Spinal cord (tissue), 9 donors: ENCODE measurements at regions not wholly inside any gene's neighbourhood (a gene's known extent, or its start where the extent isn't known, plus 50 kb on each side); places are given as distances from the start of the nearest gene placed in this dataset.

Experiments used
- DNase-seq, 6 donors: peaks; one replicate each; pipeline versions ENCODE4 v3.0.0 to v3.0.0-alpha.2; 2013 to 2015; ENCODE audit warnings: low spot score in 6 of 6, low read depth in 4 of 6
- H3K27ac ChIP-seq: one replicate; pipeline ENCODE4 v1.5.1; 2013; ENCODE audit warnings: low read depth, low read length, control low read depth
- H3K27me3 ChIP-seq: one replicate; pipeline ENCODE4 v1.6.1; 2013; ENCODE audit warnings: low read length; ENCODE audit not compliant: control insufficient read depth, insufficient read depth
- H3K36me3 ChIP-seq: one replicate; pipeline ENCODE4 v1.6.1; 2013; ENCODE audit warnings: low read length; ENCODE audit not compliant: control insufficient read depth, insufficient read depth
- H3K4me1 ChIP-seq: one replicate; pipeline ENCODE4 v1.6.1; 2013; ENCODE audit warnings: low read length; ENCODE audit not compliant: control insufficient read depth, insufficient read depth
- H3K4me3 ChIP-seq: one replicate; pipeline ENCODE4 v1.5.1; 2013; ENCODE audit warnings: low read depth, low read length, control low read depth
- H3K9me3 ChIP-seq: one replicate; pipeline ENCODE4 v1.6.1; 2013; ENCODE audit warnings: low read length; ENCODE audit not compliant: control insufficient read depth, insufficient read depth
- WGBS: methylation state at CpG from one replicate; pipeline ENCODE4 v1.1.5; 2013; ENCODE audit warnings: missing lambda C conversion rate; ENCODE audit not compliant: insufficient coverage; 5-methylcytosine and 5-hydroxymethylcytosine counted together
- donor health status: healthy.

DNA sequence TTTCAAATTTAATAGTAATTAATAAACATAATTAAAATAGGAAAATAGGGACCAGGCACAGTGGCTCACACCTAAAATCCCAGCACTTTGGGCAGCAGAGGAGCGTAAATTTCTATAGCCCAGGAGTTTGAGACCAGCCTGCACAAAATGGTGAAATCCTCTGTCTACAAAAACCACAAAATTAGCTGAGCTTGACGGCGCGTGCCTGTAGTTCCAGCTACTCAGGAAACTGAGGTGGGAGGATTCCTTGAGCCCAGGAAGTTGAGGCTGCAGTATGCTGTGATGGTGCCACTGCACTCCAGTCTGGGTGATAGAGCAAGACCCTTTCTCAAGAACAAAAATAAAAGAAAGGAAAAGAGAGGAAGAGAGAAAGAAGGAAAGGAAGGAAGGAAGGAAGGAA is 1387.0 kb upstream of the ADGRB3 start:
- no peaks in the 10 kb centered on the region for H3K27me3 ChIP-seq
- H3K4me1 ChIP-seq, result no peaks in the 10 kb centered on the region
- H3K9me3 ChIP-seq, result no peaks in the 10 kb centered on the region
- no peak overlapping the region for H3K4me3 ChIP-seq
- no peak for DNase-seq
- no peaks in the 10 kb centered on the region for H3K36me3 ChIP-seq
- H3K27ac ChIP-seq, result no peak overlapping the region
- no CpG with 5 or more reads among the region's 4 CpGs for WGBS

DNA sequence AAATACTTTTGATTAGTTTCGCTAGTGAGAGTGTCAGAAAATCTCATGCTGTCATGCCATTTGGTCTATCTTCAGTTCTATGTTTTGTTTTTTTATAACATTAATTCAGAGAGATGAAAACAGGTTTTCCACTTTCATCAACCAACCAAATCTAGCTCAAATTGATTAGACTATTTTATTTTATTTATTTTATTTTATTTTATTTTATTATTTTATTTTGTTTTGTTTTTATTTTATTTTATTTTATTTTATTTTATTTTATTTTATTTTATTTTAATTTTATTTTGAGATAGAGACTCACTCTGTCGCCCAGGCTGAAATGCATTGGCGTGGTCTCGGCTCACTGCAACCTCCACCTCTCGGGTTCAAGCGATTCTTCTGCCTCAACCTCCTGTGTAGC is 1391.0 kb upstream of the ADGRB3 start:
- H3K4me1 ChIP-seq, result no peaks in the 10 kb centered on the region
- DNase-seq, result no peak
- WGBS, result 87% methylated on average over 3 of the region's 6 CpGs
- no peak overlapping the region for H3K27ac ChIP-seq
- no peaks in the 10 kb centered on the region for H3K36me3 ChIP-seq
- H3K27me3 ChIP-seq, result no peaks in the 10 kb centered on the region
- no peaks in the 10 kb centered on the region for H3K9me3 ChIP-seq
- H3K4me3 ChIP-seq, result no peak overlapping the region

DNA sequence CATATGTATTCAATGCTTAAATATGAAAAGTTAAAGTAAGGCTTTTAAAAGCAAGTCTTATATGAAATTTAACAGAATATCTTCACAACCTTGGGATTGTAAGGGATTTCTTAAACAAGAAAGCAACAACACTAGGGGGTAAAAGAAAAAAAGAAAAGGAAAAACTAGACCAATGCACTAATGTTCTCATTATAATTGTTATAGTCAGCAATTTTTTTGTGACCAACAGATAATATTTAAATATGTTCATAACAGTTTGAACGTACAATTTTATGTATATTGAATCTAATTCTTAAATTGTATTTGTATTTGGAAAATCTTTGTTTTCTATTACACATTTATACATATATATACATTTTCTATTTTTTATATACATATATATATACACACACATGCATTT is 1397.8 kb upstream of the ADGRB3 start:
- Histone ChIP-seq H3K36me3 (no peaks in the 10 kb centered on the region), H3K4me3 (no peak overlapping the region), H3K27me3 (no peaks in the 10 kb centered on the region), H3K4me1 (no peaks in the 10 kb centered on the region), H3K9me3 (no peaks in the 10 kb centered on the region), H3K27ac (no peak overlapping the region)
- no CpG with 5 or more reads among the region's 1 CpG for WGBS
- DNase-seq, result no peak

DNA sequence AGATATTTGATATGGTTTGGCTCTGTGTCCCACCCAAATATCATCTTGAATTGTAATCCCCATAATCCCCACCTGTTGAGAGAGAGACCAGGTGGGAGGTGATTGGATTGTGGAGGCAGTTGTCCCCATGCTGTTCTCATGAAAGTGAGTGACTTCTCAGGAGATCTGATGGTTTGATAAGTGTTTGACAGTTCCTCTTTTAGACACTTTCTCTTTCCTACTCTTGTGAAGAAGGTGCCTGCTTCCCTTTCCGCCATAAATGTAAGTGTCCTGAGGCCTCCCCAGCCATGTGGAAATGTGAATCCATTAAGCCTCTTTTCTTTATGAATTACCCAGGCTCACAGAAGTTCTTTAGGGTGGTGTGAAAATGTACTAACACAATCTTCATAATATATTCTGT is 1404.0 kb upstream of the ADGRB3 start:
- Histone ChIP-seq H3K27me3 (no peaks in the 10 kb centered on the region), H3K4me1 (no peaks in the 10 kb centered on the region), H3K27ac (no peak overlapping the region), H3K36me3 (no peaks in the 10 kb centered on the region), H3K4me3 (no peak overlapping the region), H3K9me3 (no peaks in the 10 kb centered on the region)
- WGBS, result no CpG with 5 or more reads among the region's 1 CpG
- DNase-seq, result no peak

DNA sequence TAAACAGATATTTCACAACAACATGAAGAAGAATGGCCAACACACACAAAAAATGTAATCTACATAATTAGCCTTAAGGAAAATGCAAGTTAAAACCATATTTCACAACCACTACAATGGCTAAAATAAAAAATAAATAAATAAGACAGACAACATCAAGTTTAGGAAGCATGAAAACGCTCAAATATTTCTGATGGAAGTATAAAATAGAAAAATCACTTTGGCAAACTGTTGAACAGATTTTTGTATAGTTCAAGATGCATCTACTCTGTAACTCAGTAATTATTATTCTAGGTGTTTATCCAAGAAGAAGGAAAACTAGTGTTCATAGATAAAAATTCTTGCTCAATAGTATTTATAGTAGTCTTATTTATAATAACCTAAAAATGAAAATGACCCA is 1410.1 kb upstream of the ADGRB3 start:
- Histone ChIP-seq H3K9me3 (no peaks in the 10 kb centered on the region), H3K4me3 (no peak overlapping the region), H3K36me3 (no peaks in the 10 kb centered on the region), H3K27ac (no peak overlapping the region), H3K27me3 (no peaks in the 10 kb centered on the region), H3K4me1 (no peaks in the 10 kb centered on the region)
- no CpG with 5 or more reads among the region's 1 CpG for WGBS
- DNase-seq, result no peak

DNA sequence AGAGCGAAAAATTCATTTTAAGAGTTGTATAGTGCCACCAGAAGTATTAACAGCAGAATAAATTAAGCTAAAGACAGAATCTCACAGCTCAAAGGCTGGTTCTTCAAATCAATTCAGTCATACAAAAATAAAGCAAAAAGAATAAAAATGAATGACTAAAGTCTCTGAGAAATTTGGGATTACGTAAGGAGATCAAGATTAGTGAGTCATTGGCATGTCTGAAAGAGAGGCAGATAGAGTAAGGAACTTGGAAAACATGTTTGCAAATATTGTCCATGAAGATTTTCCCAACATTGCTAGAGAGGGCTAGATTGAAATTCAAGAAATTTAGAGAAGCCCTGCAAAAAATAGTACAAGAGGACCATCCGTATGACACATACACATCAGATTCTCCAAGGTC is 1413.9 kb upstream of the ADGRB3 start:
- no peaks in the 10 kb centered on the region for H3K4me1 ChIP-seq

DNA sequence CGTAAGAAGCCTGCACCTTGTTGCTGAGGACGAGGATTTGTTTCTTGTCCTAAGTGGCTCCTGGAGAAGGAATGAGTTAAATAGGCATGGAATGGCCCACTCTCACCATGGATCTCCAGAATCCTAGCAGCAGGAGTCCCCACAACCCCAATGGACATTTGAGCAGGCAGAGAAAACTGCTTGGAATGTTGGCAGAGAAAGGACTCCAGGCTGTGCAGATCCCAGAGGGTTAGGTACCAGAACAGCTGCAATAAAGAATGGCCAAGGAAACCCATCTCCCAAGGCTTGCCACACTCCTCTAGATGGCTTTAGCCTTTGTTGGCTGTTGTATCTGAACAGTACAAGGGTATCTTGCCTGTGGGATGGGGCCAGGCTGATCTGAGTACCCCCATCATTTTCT is 1415.7 kb upstream of the ADGRB3 start:
- DNase-seq, result no peak
- no peaks in the 10 kb centered on the region for H3K4me1 ChIP-seq
- no peaks in the 10 kb centered on the region for H3K36me3 ChIP-seq
- no peaks in the 10 kb centered on the region for H3K27me3 ChIP-seq
- no peak overlapping the region for H3K4me3 ChIP-seq
- no peak overlapping the region for H3K27ac ChIP-seq
- 100% methylated on average over 1 of the region's 2 CpGs for WGBS
- H3K9me3 ChIP-seq, result no peaks in the 10 kb centered on the region

More for the DNA sequence above, 1413.9 kb upstream of the ADGRB3 start:
- no peak overlapping the region for H3K4me3 ChIP-seq
- no peak for DNase-seq
- H3K9me3 ChIP-seq, result no peaks in the 10 kb centered on the region
- H3K36me3 ChIP-seq, result no peaks in the 10 kb centered on the region
- no peaks in the 10 kb centered on the region for H3K27me3 ChIP-seq
- H3K27ac ChIP-seq, result no peak overlapping the region
- no CpG with 5 or more reads among the region's 3 CpGs for WGBS

DNA sequence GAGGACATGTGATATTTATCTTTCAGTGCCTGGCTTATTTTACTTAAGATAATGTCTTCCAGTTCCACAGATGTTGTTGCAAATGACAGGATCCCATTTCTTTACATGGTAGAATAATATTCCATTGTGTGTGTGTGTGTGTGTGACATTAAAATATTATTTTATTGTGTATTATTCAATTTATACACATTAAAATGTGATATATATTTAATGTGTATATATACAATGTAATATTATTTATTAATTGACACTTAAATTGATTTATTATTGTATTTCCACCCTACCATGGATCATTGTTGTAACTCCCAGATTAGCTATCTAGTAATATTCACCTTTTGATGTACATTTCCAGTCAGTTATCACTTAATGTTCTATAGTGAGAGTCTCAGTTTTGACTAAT is 1422.5 kb upstream of the ADGRB3 start:
- H3K27ac ChIP-seq, result no peak overlapping the region
- no peaks in the 10 kb centered on the region for H3K27me3 ChIP-seq
- no peaks in the 10 kb centered on the region for H3K9me3 ChIP-seq
- no peak overlapping the region for H3K4me3 ChIP-seq
- no peak for DNase-seq
- no peaks in the 10 kb centered on the region for H3K36me3 ChIP-seq
- H3K4me1 ChIP-seq, result no peaks in the 10 kb centered on the region

DNA sequence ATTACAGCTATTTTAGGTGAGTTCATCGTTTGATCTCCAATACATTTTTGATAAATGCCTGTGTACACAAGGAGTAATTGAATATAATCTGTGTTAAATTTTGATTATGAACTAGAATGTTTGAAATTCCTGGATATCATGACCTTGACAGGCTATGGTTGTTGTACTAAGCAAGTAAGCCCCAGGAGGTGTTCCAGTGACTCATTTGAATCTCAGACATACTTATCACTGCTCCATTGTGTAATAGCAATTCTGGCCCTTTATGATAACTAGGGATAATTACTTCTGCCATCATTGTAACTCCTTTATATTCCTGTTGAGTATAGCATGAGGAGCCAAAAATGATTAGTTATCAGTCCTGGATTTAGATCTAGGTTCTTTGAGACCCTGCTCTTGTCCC is 1424.6 kb upstream of the ADGRB3 start:
- H3K4me3 ChIP-seq, result no peak overlapping the region
- no peaks in the 10 kb centered on the region for H3K9me3 ChIP-seq
- H3K4me1 ChIP-seq, result no peaks in the 10 kb centered on the region
- DNase-seq, result no peak
- no peak overlapping the region for H3K27ac ChIP-seq
- no peaks in the 10 kb centered on the region for H3K27me3 ChIP-seq
- WGBS, result no CpG with 5 or more reads among the region's 1 CpG
- H3K36me3 ChIP-seq, result no peaks in the 10 kb centered on the region

DNA sequence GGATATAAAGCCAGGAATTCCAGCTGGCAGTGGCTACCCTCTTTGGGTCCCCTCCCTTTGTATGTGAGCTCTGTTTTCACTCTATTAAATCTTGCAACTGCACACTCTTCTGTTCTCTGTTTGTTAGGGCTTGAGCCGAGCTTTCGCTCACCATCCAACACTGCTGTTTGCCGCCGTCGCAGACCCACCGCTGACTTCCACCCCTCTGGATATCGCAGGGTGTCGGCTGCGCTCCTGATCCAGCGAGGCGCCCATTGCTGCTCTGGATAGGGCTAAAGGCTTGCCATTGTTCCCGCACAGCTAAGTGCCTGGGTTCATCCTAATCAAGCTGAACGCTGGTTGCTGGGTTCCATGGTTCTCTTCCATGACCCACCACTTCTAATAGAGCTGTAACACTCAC is 1433.5 kb upstream of the ADGRB3 start:
- Histone ChIP-seq H3K27ac (no peak overlapping the region), H3K4me3 (no peak overlapping the region), H3K27me3 (no peaks in the 10 kb centered on the region), H3K36me3 (no peaks in the 10 kb centered on the region), H3K9me3 (no peaks in the 10 kb centered on the region), H3K4me1 (no peaks in the 10 kb centered on the region)
- DNase-seq, result no peak
- WGBS, result 93% methylated on average over 13 of the region's 13 CpGs
